A549 (cell line): ENCODE measurements at regions not wholly inside any gene's neighbourhood (a gene's known extent, or its start where the extent isn't known, plus 50 kb on each side); places are given as distances from the start of the nearest gene placed in this dataset.

Source experiments
- ATAC-seq, 2 experiments: fragments of 200-7000 bp in 1 of 2; fragments of >200 bp in 1 of 2; cut with Nextera tagmentation in 1 of 2; cut with Tn5 transposase in 1 of 2; 3 replicates each; pipeline versions ENCODE4 v1.8.0 to v1.9.1; 2018 to 2020; ENCODE audit warnings: mild to moderate bottlenecking in 1 of 2, moderate library complexity in 1 of 2
- CTCF ChIA-PET: fragments of 300-600 bp; sonication (Branson Sonifier 250); formaldehyde crosslinking; extraction: SDS; loops from one replicate; lab custom pipeline; 2021; ENCODE audit warnings: antibody characterized with exemption, inconsistent platforms; lab: Yijun Ruan, JAX
- POLR2A ChIA-PET: fragments of 350-600 bp; formaldehyde crosslinking; extraction: SDS; loops from one replicate; lab custom pipeline; 2021; ENCODE audit warnings: antibody characterized with exemption, inconsistent platforms; lab: Yijun Ruan, JAX
- DNase-seq, 2 experiments: peaks; one replicate each; pipeline versions ENCODE4 v3.0.0 to v3.0.0-alpha.2; 2011 to 2016; ENCODE audit warnings: low read depth in 1 of 2, low spot score in 1 of 2
- FAIRE-seq: peaks from 2 replicates; lab custom pipeline; 2011; peaks lifted over from hg19 to GRCh38; lab: Jason Lieb, UNC
- H3K27ac ChIP-seq, 2 experiments: fragments of >200 bp; sonication (Bioruptor Twin); formaldehyde crosslinking; 3 replicates each; pipeline ENCODE4 v1.5.1; 2016 to 2017
- H3K4me1 ChIP-seq: fragments of >200 bp; sonication (Bioruptor Twin); formaldehyde crosslinking; 3 replicates; pipeline ENCODE4 v1.6.1; 2016
- H3K4me2 ChIP-seq: fragments of >200 bp; sonication (Bioruptor Twin); formaldehyde crosslinking; 3 replicates; pipeline ENCODE4 v1.6.1; 2016
- H3K4me3 ChIP-seq: fragments of >200 bp; sonication (Bioruptor Twin); formaldehyde crosslinking; 3 replicates; pipeline ENCODE4 v1.5.1; 2016
- H3K9me3 ChIP-seq: fragments of >200 bp; sonication (Bioruptor Twin); formaldehyde crosslinking; 3 replicates; pipeline ENCODE4 v1.6.1; 2016
- BCL3 ChIP-seq: fragments of >200 bp; sonication (Bioruptor Twin); formaldehyde crosslinking; IDR thresholded peaks from 3 replicates; pipeline ENCODE4 v1.6.1; 2016
- BHLHE40 ChIP-seq: IDR thresholded peaks from 2 replicates; pipeline ENCODE4 v1.6.1; 2012; ENCODE audit warnings: low read depth, low read length, inconsistent platforms
- CBX8 ChIP-seq: fragments of 200-600 bp; sonication (generic); IDR thresholded peaks from 2 replicates; pipeline ENCODE4 v1.6.1; 2016
- CEBPB ChIP-seq, 2 experiments: fragments of >200 bp in 1 of 2; sonication (Bioruptor Twin) in 1 of 2; formaldehyde crosslinking in 1 of 2; IDR thresholded peaks; 2 replicates each; pipeline ENCODE4 v1.6.1; 2012 to 2016
- CHD4 ChIP-seq: fragments of 200-600 bp; sonication (generic); IDR thresholded peaks from 2 replicates; pipeline ENCODE4 v1.6.1; 2016; ENCODE audit warnings: antibody characterized with exemption, mild to moderate bottlenecking, borderline replicate concordance
- E2F6 ChIP-seq: IDR thresholded peaks from 2 replicates; pipeline ENCODE4 v1.6.1; 2012; ENCODE audit warnings: low read depth, borderline replicate concordance
- EHF ChIP-seq: fragments of 250-450 bp; sonication (Bioruptor Pico); IDR thresholded peaks from 2 replicates; pipeline ENCODE4 v1.5.0; 2020; ENCODE audit warnings: mild to moderate bottlenecking
- EHMT2 ChIP-seq: fragments of 200-600 bp; sonication (generic); IDR thresholded peaks from 2 replicates; pipeline ENCODE4 v1.6.1; 2016; ENCODE audit warnings: antibody characterized with exemption, low read depth, mild to moderate bottlenecking, moderate library complexity
- FOSB ChIP-seq: fragments of 250-450 bp; sonication (Bioruptor Pico); IDR thresholded peaks from 2 replicates; pipeline ENCODE4 v1.5.0; 2020; ENCODE audit warnings: mild to moderate bottlenecking, moderate library complexity
- GATA3 ChIP-seq: IDR thresholded peaks from 2 replicates; pipeline ENCODE4 v1.6.1; 2012; ENCODE audit warnings: borderline replicate concordance
- HEYL ChIP-seq: fragments of 250-450 bp; sonication (Bioruptor Pico); IDR thresholded peaks from 2 replicates; pipeline ENCODE4 v1.8.0; 2021; ENCODE audit warnings: mild to moderate bottlenecking, moderate library complexity
- HOXB13 ChIP-seq: fragments of 250-450 bp; sonication (Bioruptor Pico); IDR thresholded peaks from 2 replicates; pipeline ENCODE4 v1.5.0; 2020; ENCODE audit warnings: low read depth, mild to moderate bottlenecking, moderate library complexity
- JUN ChIP-seq, 2 experiments: fragments of >200 bp; sonication (Bioruptor Twin); formaldehyde crosslinking; IDR thresholded peaks; 2 replicates in 1 of 2; 3 replicates in 1 of 2; pipeline ENCODE4 v1.6.1; 2016 to 2017
- JUNB ChIP-seq: fragments of >200 bp; sonication (Bioruptor Twin); formaldehyde crosslinking; IDR thresholded peaks from 2 replicates; pipeline ENCODE4 v1.6.1; 2016
- KDM1A ChIP-seq: fragments of 200-600 bp; sonication (generic); IDR thresholded peaks from 2 replicates; pipeline ENCODE4 v1.6.1; 2016; ENCODE audit warnings: low read depth, mild to moderate bottlenecking
- MAFK ChIP-seq: fragments of 450-650 bp; IDR thresholded peaks from 2 replicates; pipeline ENCODE4 v1.6.1; 2014; ENCODE audit not compliant: partially characterized antibody
- PBX3 ChIP-seq: IDR thresholded peaks from 2 replicates; pipeline ENCODE4 v1.6.1; 2012
- PHF8 ChIP-seq: fragments of 200-600 bp; sonication (generic); IDR thresholded peaks from 2 replicates; pipeline ENCODE4 v1.6.1; 2016; ENCODE audit warnings: low read depth, mild to moderate bottlenecking, antibody characterized with exemption, moderate library complexity, borderline replicate concordance
- RAD21 ChIP-seq, 2 experiments: fragments of >200 bp in 1 of 2; sonication (Bioruptor Twin) in 1 of 2; formaldehyde crosslinking in 1 of 2; IDR thresholded peaks in 1 of 2; conservative IDR thresholded peaks in 1 of 2; 2 replicates in 1 of 2; 3 replicates in 1 of 2; pipeline ENCODE4 v1.6.1; 2012 to 2018; ENCODE audit warnings: inconsistent platforms in 1 of 2
- RCOR1 ChIP-seq: fragments of 150-350 bp; IDR thresholded peaks from 2 replicates; pipeline ENCODE4 v1.6.1; 2014; ENCODE audit warnings: antibody characterized with exemption, low read length, low read depth
- REST ChIP-seq: fragments of 200-600 bp; sonication (generic); IDR thresholded peaks from 2 replicates; pipeline ENCODE4 v1.6.1; 2016; ENCODE audit warnings: antibody characterized with exemption, mild to moderate bottlenecking, moderate library complexity
- RFX5 ChIP-seq: fragments of 450-650 bp; IDR thresholded peaks from 2 replicates; pipeline ENCODE4 v1.7.1; 2014; ENCODE audit warnings: antibody characterized with exemption, mild to moderate bottlenecking, moderate library complexity
- SMC3 ChIP-seq: fragments of >200 bp; sonication (Bioruptor Twin); formaldehyde crosslinking; IDR thresholded peaks from 3 replicates; pipeline ENCODE4 v1.6.1; 2018; ENCODE audit warnings: inconsistent platforms
- TP53 ChIP-seq: fragments of 250-450 bp; sonication (Bioruptor Pico); IDR thresholded peaks from 2 replicates; pipeline ENCODE4 v1.5.0; 2021; ENCODE audit warnings: mild to moderate bottlenecking, moderate library complexity
- USF2 ChIP-seq: fragments of 450-650 bp; IDR thresholded peaks from 2 replicates; pipeline ENCODE4 v1.6.1; 2014; ENCODE audit warnings: antibody characterized with exemption
- ZFP36 ChIP-seq: fragments of 450-650 bp; IDR thresholded peaks from 2 replicates; pipeline ENCODE4 v1.6.1; 2014; ENCODE audit warnings: borderline replicate concordance; ENCODE audit not compliant: partially characterized antibody
- ZSCAN20 ChIP-seq: fragments of 250-450 bp; sonication (Bioruptor Pico); IDR thresholded peaks from 2 replicates; pipeline ENCODE4 v1.8.0; 2022; ENCODE audit warnings: mild to moderate bottlenecking, moderate library complexity
- WGBS: methylation state at CpG from one replicate; pipeline ENCODE4 v1.1.6; 2017; ENCODE audit errors: missing lambda C conversion rate; 5-methylcytosine and 5-hydroxymethylcytosine counted together

GRCh38 chr16:63890723-63891122 is 1231.1 kb downstream of the CDH11 start:
- no peak for ATAC-seq
- Histone ChIP-seq H3K4me2 (no peak overlapping the region), H3K4me1 (no peaks in the 10 kb centered on the region), H3K4me3 (no peak overlapping the region), H3K27ac (no peak overlapping the region), H3K9me3 (no peaks in the 10 kb centered on the region)
- no peak for TF ChIP-seq RCOR1
- peak; percentile 52 for TF ChIP-seq MAFK
- TF ChIP-seq RAD21 (conservative IDR thresholded peaks at IDR 0.05 in 1 of 2, IDR thresholded peaks at IDR 0.05 in 1 of 2), result no peak
- FAIRE-seq, result no peak
- CTCF ChIA-PET, result no interaction called here
- no peak for DNase-seq
- POLR2A ChIA-PET, result no interaction called here

- no peak overlapping the region for H3K4me2 ChIP-seq
- no peak overlapping the region for H3K27ac ChIP-seq
- 7% methylated on average over 1 of the region's 1 CpG for WGBS
- DNase-seq (no peak), FAIRE-seq (no peak)
- H3K4me3 ChIP-seq, result no peak overlapping the region
- no peaks in the 10 kb centered on the region for H3K9me3 ChIP-seq
- TF ChIP-seq JUN (IDR thresholded peaks at IDR 0.05) (no peak), RFX5 (no peak), EHMT2 (no peak), BHLHE40 (no peak), CHD4 (no peak), SMC3 (no peak), JUNB (no peak), CBX8 (no peak), FOSB (CRISPR knock-in tag) (no peak), PBX3 (no peak), RCOR1 (no peak), E2F6 (no peak), GATA3 (no peak), TP53 (CRISPR knock-in tag) (no peak), ZFP36 (no peak), ZSCAN20 (no peak)
- TF ChIP-seq, all 56 proteins: peak for 0
- no peak for ATAC-seq
- POLR2A ChIA-PET, result no interaction called here
- CTCF ChIA-PET, result no interaction called here
- no peaks in the 10 kb centered on the region for H3K4me1 ChIP-seq
Observed at GRCh38 chr16:63890081-63890480, 1231.8 kb downstream of the CDH11 start.

GRCh38 chr16:63883091-63883490 is 1238.8 kb downstream of the CDH11 start:
- no peak for ATAC-seq
- Histone ChIP-seq H3K27ac (no peak overlapping the region), H3K4me1 (no peaks in the 10 kb centered on the region), H3K4me3 (no peak overlapping the region), H3K4me2 (no peak overlapping the region), H3K9me3 (no peaks in the 10 kb centered on the region)
- no peak for DNase-seq
- FAIRE-seq, result no peak
- CTCF ChIA-PET, result no interaction called here
- TF ChIP-seq MAFK (no peak), BCL3 (no peak), JUN (IDR thresholded peaks at IDR 0.05) (no peak), PHF8 (no peak), EHF (CRISPR knock-in tag) (no peak), USF2 (no peak), HEYL (CRISPR knock-in tag) (no peak), PBX3 (no peak), REST (no peak), KDM1A (no peak), CEBPB (IDR thresholded peaks at IDR 0.05) (no peak), HOXB13 (CRISPR knock-in tag) (no peak), CBX8 (no peak)
- POLR2A ChIA-PET, result no interaction called here
